ENCODE measurements at regions not wholly inside any gene's neighbourhood (a gene's known extent, or its start where the extent isn't known, plus 50 kb on each side); places are given as distances from the start of the nearest gene placed in this dataset.
"Not testable (repeated sequence)": the region's sequence is repeated elsewhere in the genome, so short reads cannot be mapped to it uniquely, and the experiment has no call there.

GRCh38 chr14:82905762-82906161, 1372.1 kb upstream of the SEL1L start:
- H3K4me1 Mint-ChIP-seq, result no peaks in the 10 kb centered on the region
- H3K36me3 Mint-ChIP-seq, result no peaks in the 10 kb centered on the region
- H3K27ac Mint-ChIP-seq, result no peak overlapping the region
- H3K27me3 Mint-ChIP-seq, result no peaks in the 10 kb centered on the region
- peaks cover 21% of the 10 kb centered on the region for H3K9me3 Mint-ChIP-seq
- ATAC-seq, result no peak
- no peak overlapping the region for H3K4me3 Mint-ChIP-seq

DNA sequence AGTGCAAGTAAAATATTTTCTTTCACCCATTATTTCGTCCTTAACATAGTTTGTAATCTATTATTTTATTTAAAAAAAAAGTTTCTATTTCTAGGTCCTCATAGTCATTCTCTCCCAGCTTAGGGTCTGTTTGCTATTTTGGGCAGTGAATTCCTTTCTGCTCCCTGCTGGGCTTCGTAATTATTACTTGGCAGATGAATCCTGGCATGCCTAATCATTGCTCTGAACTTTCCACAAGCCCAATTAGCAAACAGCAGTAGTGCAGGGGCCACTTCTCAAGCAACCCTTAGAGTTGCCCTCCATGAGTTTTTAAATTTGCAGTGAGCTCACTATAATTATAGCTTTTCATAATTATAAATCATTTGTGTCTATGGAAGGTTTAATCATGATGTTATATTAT, 1378.3 kb upstream of the SEL1L start:
- no peak overlapping the region for H3K4me3 Mint-ChIP-seq
- H3K9me3 Mint-ChIP-seq, result peaks cover 12% of the 10 kb centered on the region
- no peak overlapping the region for H3K27ac Mint-ChIP-seq
- no peak for ATAC-seq
- no peaks in the 10 kb centered on the region for H3K36me3 Mint-ChIP-seq
- H3K27me3 Mint-ChIP-seq, result no peaks in the 10 kb centered on the region
- no peaks in the 10 kb centered on the region for H3K4me1 Mint-ChIP-seq

GRCh38 chr14:82913396-82913795, 1379.7 kb upstream of the SEL1L start:
- Mint-ChIP-seq H3K36me3 (no peaks in the 10 kb centered on the region), H3K4me3 (no peak overlapping the region), H3K4me1 (no peaks in the 10 kb centered on the region), H3K27me3 (no peaks in the 10 kb centered on the region), H3K9me3 (peaks cover 9% of the 10 kb centered on the region), H3K27ac (no peak overlapping the region)
- ATAC-seq, result no peak

- Mint-ChIP-seq H3K4me1 (no peaks in the 10 kb centered on the region), H3K9me3 (peaks cover 15% of the 10 kb centered on the region), H3K27me3 (no peaks in the 10 kb centered on the region), H3K36me3 (no peaks in the 10 kb centered on the region), H3K27ac (no peak overlapping the region), H3K4me3 (no peak overlapping the region)
- ATAC-seq, result no peak
These were observed 1381.7 kb upstream of the SEL1L start for GRCh38 chr14:82915381-82915780.

DNA sequence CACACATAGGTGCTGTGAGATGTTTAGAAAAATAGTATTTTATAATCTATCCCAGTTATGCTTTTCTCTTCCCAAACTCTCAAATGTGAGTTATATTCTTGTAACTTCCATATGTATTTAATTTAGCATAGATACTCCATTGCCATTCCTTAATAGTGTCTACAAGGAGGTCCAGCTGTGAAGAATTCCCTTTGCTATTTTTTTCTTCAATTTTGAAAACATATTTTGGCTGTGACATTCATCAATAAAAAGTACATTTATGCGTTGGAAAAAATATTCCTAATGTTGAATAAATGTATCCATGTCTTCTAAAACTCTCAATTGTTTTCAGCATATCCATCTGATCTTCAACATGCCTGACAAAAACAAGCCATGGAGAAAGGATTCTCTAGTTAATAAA, 1402.0 kb upstream of the SEL1L start:
- Mint-ChIP-seq H3K9me3 (peaks cover 3% of the 10 kb centered on the region), H3K27me3 (no peaks in the 10 kb centered on the region), H3K27ac (no peak overlapping the region), H3K4me3 (no peak overlapping the region), H3K4me1 (no peaks in the 10 kb centered on the region), H3K36me3 (no peaks in the 10 kb centered on the region)
- ATAC-seq, result no peak

GRCh38 chr14:82951171-82951570, 1417.5 kb upstream of the SEL1L start:
- H3K4me1 Mint-ChIP-seq, result no peaks in the 10 kb centered on the region
- H3K9me3 Mint-ChIP-seq, result peaks cover 3% of the 10 kb centered on the region
- no peak overlapping the region for H3K4me3 Mint-ChIP-seq
- H3K27me3 Mint-ChIP-seq, result no peaks in the 10 kb centered on the region
- no peaks in the 10 kb centered on the region for H3K36me3 Mint-ChIP-seq
- no peak for ATAC-seq
- no peak overlapping the region for H3K27ac Mint-ChIP-seq

DNA sequence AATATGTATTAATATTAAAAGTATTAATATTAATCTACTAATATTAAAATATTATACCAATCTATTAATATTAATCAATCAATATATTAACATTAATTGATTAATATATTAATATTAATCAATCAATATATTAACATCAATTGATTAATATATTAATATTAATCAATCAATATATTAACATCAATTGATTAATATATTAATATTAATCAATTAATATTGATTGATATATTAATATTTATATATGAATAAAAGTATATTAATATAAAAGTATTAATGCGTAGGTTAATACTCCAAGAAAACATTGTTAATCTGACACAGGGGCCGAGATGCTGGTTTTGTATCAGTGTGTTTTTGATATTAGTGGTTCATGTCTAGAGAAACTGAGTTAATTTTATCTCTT, 1430.1 kb upstream of the SEL1L start:
- H3K4me3 Mint-ChIP-seq, result no peak overlapping the region
- ATAC-seq, result no peak
- no peaks in the 10 kb centered on the region for H3K4me1 Mint-ChIP-seq

DNA sequence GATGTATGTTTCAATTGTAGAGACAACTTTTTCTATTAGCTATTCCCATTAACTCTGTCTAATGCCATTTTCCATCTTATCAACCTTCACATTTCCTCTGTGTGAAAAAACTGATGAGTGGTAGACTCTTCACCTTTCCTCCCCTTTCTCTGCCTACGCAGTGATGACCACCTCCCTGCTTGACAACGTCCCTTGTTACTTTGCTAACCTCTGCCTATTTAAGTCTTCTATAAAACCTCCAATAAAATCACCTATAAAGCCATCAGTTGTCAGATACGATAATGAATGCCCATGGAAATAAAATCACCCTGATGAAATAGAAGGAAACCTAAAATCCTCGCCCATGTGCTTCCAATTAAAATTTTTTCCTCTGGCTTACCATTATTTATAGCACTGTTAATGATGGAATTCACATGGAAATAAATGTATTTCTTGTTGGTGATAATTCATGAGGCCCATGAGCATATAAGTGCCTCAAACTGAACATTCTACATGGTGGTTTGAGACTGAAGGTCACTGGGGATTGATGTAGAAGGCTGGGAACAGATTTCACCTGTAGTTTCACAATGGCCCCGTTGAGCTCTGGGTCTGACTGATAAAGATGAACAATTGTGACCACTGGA, 1454.0 kb upstream of the SEL1L start:
- H3K27me3 Mint-ChIP-seq, result no peaks in the 10 kb centered on the region
- ATAC-seq, result no peak
- no peaks in the 10 kb centered on the region for H3K36me3 Mint-ChIP-seq
- H3K4me1 Mint-ChIP-seq, result no peaks in the 10 kb centered on the region
- H3K9me3 Mint-ChIP-seq, result peaks cover 2% of the 10 kb centered on the region
- no peak overlapping the region for H3K4me3 Mint-ChIP-seq
- H3K27ac Mint-ChIP-seq, result no peak overlapping the region

More for the DNA sequence above, 1430.1 kb upstream of the SEL1L start:
- Mint-ChIP-seq H3K36me3 (no peaks in the 10 kb centered on the region), H3K9me3 (peaks cover 3% of the 10 kb centered on the region), H3K27me3 (no peaks in the 10 kb centered on the region), H3K27ac (no peak overlapping the region)

DNA sequence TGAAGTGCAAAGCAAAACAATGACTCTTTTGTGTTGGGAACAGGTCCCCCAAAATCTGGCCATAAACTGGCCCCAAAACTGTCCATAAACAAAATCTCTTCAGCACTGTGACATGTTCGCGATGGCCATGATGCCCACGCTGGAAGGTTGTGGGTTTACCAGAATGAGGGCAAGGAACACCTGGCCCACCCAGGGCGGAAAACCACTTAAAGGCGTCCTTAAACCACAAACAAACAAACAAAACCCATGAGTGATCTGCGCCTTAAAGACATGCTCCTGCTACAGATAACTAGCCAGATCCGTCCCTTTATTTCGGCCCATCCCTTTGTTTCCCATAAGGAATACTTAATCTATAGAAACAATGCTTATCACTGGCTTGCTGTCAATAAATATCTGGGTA, 1460.9 kb upstream of the SEL1L start:
- H3K4me3 Mint-ChIP-seq, H3K9me3 Mint-ChIP-seq, H3K36me3 Mint-ChIP-seq, H3K27ac Mint-ChIP-seq, ATAC-seq, H3K4me1 Mint-ChIP-seq, H3K27me3 Mint-ChIP-seq: not testable (repeated sequence)

DNA sequence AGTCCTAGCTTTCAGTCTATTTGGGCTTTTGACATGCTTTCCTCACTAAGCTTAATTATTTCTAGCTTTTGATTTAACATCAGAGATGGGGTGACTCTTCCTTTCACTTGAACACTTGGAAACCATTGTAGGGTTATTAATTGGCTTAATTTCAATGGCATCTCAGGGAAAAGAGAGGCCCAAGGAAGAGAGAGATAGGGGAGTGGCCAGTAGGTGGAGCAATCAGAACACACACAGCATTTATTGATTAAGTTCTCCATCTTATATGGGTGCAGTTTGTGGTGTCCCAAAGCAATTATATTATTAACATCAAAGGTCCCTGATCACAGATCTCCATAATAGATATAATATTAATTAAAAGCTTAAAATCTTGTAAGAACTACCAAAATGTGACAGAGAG, 1466.1 kb upstream of the SEL1L start:
- H3K9me3 Mint-ChIP-seq, result peaks cover 2% of the 10 kb centered on the region
- no peaks in the 10 kb centered on the region for H3K4me1 Mint-ChIP-seq
- no peak overlapping the region for H3K4me3 Mint-ChIP-seq
- H3K27me3 Mint-ChIP-seq, result no peaks in the 10 kb centered on the region
- no peak for ATAC-seq
- no peaks in the 10 kb centered on the region for H3K36me3 Mint-ChIP-seq
- H3K27ac Mint-ChIP-seq, result no peak overlapping the region

DNA sequence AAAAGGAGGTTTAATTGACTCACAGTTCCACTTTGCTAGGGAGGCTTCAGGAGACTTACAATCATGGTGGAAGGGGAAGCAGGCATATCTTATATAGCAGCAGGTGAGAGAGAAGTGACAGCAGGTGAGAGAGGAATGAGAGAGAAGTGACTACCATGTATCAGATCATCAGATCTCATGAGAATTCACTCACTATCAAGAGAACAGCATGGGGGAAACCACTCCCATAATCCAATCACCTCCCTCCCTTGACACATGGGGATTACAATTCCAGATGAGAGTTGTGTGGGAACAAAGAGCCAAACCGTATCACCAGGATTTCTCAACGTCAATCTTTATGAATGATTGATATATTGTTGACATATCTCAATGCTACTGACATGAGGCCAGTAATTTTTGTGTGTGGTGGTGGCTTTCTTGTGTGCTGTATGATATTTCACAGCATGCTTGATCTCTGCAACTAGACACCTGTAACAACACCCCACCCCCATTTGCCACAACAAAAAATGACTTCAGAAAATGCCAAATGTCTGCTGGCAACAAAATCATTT, 1470.9 kb upstream of the SEL1L start:
- ATAC-seq, result no peak
- H3K36me3 Mint-ChIP-seq, result no peaks in the 10 kb centered on the region
- no peaks in the 10 kb centered on the region for H3K27me3 Mint-ChIP-seq
- H3K9me3 Mint-ChIP-seq, result peaks cover 6% of the 10 kb centered on the region
- H3K27ac Mint-ChIP-seq, result no peak overlapping the region
- H3K4me3 Mint-ChIP-seq, result no peak overlapping the region
- no peaks in the 10 kb centered on the region for H3K4me1 Mint-ChIP-seq

DNA sequence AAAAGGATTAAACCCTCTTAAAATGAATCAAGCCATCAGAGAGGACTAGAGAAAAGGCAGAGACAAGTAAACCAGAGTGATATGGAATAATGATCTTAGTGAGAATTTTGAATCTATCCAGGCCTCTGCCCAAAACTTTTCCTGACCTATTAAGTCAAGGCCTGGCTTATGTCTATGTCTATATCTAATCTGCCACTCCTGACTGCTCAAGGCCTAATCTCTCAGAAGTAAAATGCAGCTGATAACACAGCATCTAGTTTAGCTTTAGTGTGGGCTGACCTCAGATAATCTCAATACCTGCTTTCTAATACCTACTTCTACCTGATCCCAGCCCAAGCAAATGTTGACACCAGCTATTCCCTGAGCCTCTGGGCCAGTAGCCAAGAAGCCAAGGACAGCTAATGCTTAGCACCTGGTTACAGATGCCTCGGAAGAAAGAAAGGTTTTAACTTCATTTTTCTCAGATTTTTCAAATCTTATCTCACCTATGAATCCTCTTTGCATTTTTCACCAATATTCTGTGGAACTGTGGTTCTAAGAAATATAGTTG, 1472.5 kb upstream of the SEL1L start:
- no peak overlapping the region for H3K4me3 Mint-ChIP-seq
- no peaks in the 10 kb centered on the region for H3K36me3 Mint-ChIP-seq
- H3K27me3 Mint-ChIP-seq, result no peaks in the 10 kb centered on the region
- no peak for ATAC-seq
- H3K27ac Mint-ChIP-seq, result no peak overlapping the region
- no peaks in the 10 kb centered on the region for H3K4me1 Mint-ChIP-seq
- peaks cover 6% of the 10 kb centered on the region for H3K9me3 Mint-ChIP-seq

DNA sequence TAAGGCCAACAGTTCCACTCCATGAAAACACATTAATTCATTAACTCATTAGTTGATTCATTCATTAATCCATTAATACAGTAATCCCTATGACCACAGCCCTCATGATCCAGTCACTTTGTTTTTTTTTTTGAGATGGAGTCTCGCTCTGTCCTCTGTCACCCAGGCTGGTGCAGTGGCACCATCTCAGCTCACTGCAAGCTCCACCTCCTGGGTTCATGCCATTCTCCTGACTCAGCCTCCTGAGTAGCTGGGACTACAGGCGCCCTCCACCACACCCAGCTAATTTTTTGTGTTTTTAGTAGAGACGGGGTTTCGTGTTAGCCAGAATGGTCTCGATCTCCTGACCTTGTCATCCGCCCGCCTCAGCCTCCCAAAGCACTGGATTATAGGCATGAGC, 1473.4 kb upstream of the SEL1L start:
- ATAC-seq, result not testable (repeated sequence)

GRCh38 chr14:83007641-83008225, 1474.1 kb upstream of the SEL1L start:
- Mint-ChIP-seq H3K4me1 (no peaks in the 10 kb centered on the region), H3K36me3 (no peaks in the 10 kb centered on the region), H3K27me3 (no peaks in the 10 kb centered on the region), H3K9me3 (peaks cover 6% of the 10 kb centered on the region), H3K27ac (no peak overlapping the region), H3K4me3 (no peak overlapping the region)
- ATAC-seq, result no peak

More for the DNA sequence above, 1473.4 kb upstream of the SEL1L start:
- H3K4me1 Mint-ChIP-seq, H3K36me3 Mint-ChIP-seq, H3K4me3 Mint-ChIP-seq, H3K27me3 Mint-ChIP-seq, H3K27ac Mint-ChIP-seq, H3K9me3 Mint-ChIP-seq: not testable (repeated sequence)

- H3K4me3 Mint-ChIP-seq, result no peak overlapping the region
- H3K4me1 Mint-ChIP-seq, result no peaks in the 10 kb centered on the region
- H3K36me3 Mint-ChIP-seq, result no peaks in the 10 kb centered on the region
- no peak overlapping the region for H3K27ac Mint-ChIP-seq
- peaks cover 13% of the 10 kb centered on the region for H3K9me3 Mint-ChIP-seq
- ATAC-seq, result no peak
- no peaks in the 10 kb centered on the region for H3K27me3 Mint-ChIP-seq
These were observed 1483.6 kb upstream of the SEL1L start for GRCh38 chr14:83017296-83017695.

GRCh38 chr14:83019744-83020414, 1486.2 kb upstream of the SEL1L start:
- no peaks in the 10 kb centered on the region for H3K27me3 Mint-ChIP-seq
- no peaks in the 10 kb centered on the region for H3K4me1 Mint-ChIP-seq
- peaks cover 7% of the 10 kb centered on the region for H3K9me3 Mint-ChIP-seq
- H3K4me3 Mint-ChIP-seq, result no peak overlapping the region
- H3K27ac Mint-ChIP-seq, result no peak overlapping the region
- no peak for ATAC-seq
- no peaks in the 10 kb centered on the region for H3K36me3 Mint-ChIP-seq

All from stimulated activated memory B cell treated with anti-CD40 and anti-IgM and Interleukin-4, amounts not matched to agents 10 μg/mL and 1 μg/mL and 100 μg/mL, for 72 hours (primary cell).